Ramos (cell line): ENCODE measurements at regions not wholly inside any gene's neighbourhood (a gene's known extent, or its start where the extent isn't known, plus 50 kb on each side); places are given as distances from the start of the nearest gene placed in this dataset.

ENCODE experiments used
- in situ Hi-C: fragments of 300-500 bp; cut with MboI; formaldehyde crosslinking; loops from one replicate; pipeline ENCODE4 v1.14.3; 2022; ENCODE audit warnings: low sequenced_read_pairs; ENCODE audit not compliant: unreplicated experiment

- in situ Hi-C loops = no loop called here
Observed at GRCh38 chrX:62931625-62932024, 419.5 kb downstream of the SPIN4 start.

DNA sequence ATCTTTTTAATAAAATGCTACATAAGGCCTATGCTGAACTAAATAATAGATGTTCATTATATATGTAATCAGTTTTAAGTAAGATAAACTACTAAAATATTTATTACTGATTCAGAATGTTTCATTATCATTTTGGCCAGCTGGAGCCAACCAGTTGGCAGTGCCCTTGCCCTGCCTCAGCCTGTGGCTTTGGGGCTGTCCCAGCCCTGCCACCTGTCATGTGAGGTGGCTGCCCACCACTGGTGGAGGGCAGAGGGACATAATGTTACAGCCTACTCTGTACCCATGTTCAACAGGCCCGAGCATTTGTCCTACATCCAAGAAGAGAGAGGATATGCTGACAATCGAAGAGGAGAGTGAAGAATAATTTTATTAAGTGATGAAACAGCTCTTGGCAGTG, 422.2 kb downstream of the SPIN4 start:
- in situ Hi-C loops = no loop called here

GRCh38 chrX:62923093-62923492, 428.0 kb downstream of the SPIN4 start:
- in situ Hi-C loops = loop anchor here (25.0 kb wide), 1 partner anchor 89 kb away; no protein-coding TSS in a partner anchor

DNA sequence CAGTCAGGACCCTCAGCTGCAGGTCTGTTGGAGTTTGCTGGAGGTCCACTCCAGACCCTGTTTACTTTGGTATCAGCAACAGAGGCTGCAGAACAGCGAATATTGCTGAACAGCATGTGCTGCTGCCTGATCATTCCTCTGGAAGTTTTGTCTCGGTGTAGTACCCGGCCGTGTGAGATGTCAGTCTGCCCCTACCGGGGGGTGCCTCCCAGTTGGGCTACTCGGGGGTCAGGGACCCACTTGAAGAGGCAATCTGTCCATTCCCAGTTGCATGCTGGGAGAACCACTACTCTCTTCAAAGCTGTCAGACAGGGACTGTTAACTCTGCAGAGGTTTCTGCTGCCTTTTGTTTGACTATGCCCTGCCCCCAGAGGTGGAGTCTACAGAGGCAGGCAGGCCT, 444.9 kb downstream of the SPIN4 start:
- in situ Hi-C loops = loop anchor here (25.0 kb wide), 1 partner anchor 106 kb away; no protein-coding TSS in a partner anchor
